ENCODE measurements at regions not wholly inside any gene's neighbourhood (a gene's known extent, or its start where the extent isn't known, plus 50 kb on each side); places are given as distances from the start of the nearest gene placed in this dataset.

DNA sequence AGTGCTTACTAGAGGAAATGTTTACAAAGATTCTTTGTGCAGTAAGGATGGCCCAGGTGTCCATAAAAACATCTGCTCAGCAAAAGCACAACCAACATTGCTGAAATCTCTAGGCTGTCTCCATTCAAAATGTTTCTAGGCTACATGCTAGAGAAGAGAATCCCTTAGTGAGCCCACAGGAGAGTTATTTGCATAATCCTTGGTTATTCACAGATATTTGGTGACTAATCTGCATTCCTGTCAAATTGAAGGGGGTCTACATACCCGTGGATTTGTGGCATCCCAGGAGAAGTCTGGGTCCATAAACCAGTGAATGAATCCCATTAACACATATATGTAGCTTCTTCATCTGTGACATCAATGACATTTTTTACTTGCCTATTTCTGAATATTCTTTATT, 261.3 kb upstream of the ESRRG start:
- intact Hi-C loops (cut with micrococcal nuclease; ENCODE audit: unreplicated experiment): no loop called here

DNA sequence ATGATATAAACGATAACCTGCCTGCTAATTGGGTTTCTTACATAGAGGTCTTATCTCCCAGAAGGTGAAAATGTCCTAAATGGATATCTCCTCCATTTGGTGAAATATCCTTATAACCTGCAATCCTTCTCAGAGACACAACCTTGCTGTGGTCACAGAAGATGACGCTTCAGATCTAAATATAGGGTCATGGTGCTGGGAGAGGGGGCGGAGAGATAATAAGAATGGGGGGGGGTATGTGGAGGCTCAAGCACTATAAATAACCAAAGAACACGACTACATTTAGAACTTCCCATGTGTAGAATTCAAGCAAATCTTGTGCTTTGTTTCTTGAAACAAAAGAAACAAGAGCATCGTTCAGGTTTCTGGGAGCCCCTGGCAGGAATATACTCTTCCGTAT, 260.6 kb upstream of the ESRRG start:
- BruUV-seq (replicated peaks): no TSS peak
- TF ChIP-seq, protein P1, sequence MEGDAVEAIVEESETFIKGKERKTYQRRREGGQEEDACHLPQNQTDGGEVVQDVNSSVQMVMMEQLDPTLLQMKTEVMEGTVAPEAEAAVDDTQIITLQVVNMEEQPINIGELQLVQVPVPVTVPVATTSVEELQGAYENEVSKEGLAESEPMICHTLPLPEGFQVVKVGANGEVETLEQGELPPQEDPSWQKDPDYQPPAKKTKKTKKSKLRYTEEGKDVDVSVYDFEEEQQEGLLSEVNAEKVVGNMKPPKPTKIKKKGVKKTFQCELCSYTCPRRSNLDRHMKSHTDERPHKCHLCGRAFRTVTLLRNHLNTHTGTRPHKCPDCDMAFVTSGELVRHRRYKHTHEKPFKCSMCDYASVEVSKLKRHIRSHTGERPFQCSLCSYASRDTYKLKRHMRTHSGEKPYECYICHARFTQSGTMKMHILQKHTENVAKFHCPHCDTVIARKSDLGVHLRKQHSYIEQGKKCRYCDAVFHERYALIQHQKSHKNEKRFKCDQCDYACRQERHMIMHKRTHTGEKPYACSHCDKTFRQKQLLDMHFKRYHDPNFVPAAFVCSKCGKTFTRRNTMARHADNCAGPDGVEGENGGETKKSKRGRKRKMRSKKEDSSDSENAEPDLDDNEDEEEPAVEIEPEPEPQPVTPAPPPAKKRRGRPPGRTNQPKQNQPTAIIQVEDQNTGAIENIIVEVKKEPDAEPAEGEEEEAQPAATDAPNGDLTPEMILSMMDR (conservative IDR thresholded peaks at IDR 0.05; ENCODE audit: low read length): no peak
- TF ChIP-seq EZH2phosphoT487 (IDR thresholded peaks at IDR 0.05; ENCODE audit: borderline replicate concordance, low read depth, low read length): no peak
- Histone ChIP-seq H3K36me3 (ENCODE audit: insufficient read depth, low read length) (no peaks in the 10 kb centered on the region), H3K9me2 (ENCODE audit: insufficient read depth, low read length) (no peaks in the 10 kb centered on the region), H3K4me3 (ENCODE audit: low read depth, low read length, poor library complexity, severe bottlenecking) (no peak overlapping the region), H3K79me2 (ENCODE audit: insufficient read depth, low read depth, low read length) (no peaks in the 10 kb centered on the region), H4K20me1 (ENCODE audit: insufficient read depth, low read length) (no peaks in the 10 kb centered on the region), H2AFZ (ENCODE audit: low read length) (no peak overlapping the region), H3K4me2 (ENCODE audit: low read length) (no peak overlapping the region), H3K4me1 (ENCODE audit: insufficient read depth, low read length, poor library complexity, severe bottlenecking) (no peaks in the 10 kb centered on the region), H3K9me3 (ENCODE audit: low read length) (no peaks in the 10 kb centered on the region), H3K27ac (ENCODE audit: low read depth, low read length, poor library complexity, severe bottlenecking) (no peak overlapping the region)
- CTCF ChIA-PET (ENCODE audit: unreplicated experiment): no interaction called here
- POLR2A ChIA-PET: no interaction called here
- intact Hi-C loops (cut with micrococcal nuclease; ENCODE audit: unreplicated experiment): no loop called here
- DNase-seq (ENCODE audit: low spot score): no peak

More for the DNA sequence above, 261.3 kb upstream of the ESRRG start:
- H4K20me1 ChIP-seq (ENCODE audit: insufficient read depth, low read length): no peaks in the 10 kb centered on the region
- H3K9me2 ChIP-seq (ENCODE audit: insufficient read depth, low read length): no peaks in the 10 kb centered on the region
- BruUV-seq (replicated peaks): no TSS peak
- H3K79me2 ChIP-seq (ENCODE audit: insufficient read depth, low read depth, low read length): no peaks in the 10 kb centered on the region
- DNase-seq (ENCODE audit: low spot score): no peak
- no peaks in the 10 kb centered on the region for H3K36me3 ChIP-seq (ENCODE audit: insufficient read depth, low read length)
- H3K4me2 ChIP-seq (ENCODE audit: low read length): no peak overlapping the region
- no peaks in the 10 kb centered on the region for H3K4me1 ChIP-seq (ENCODE audit: insufficient read depth, low read length, poor library complexity, severe bottlenecking)
- no peak overlapping the region for H3K27ac ChIP-seq (ENCODE audit: low read depth, low read length, poor library complexity, severe bottlenecking)
- ChIA-PET POLR2A (no interaction called here), CTCF (ENCODE audit: unreplicated experiment) (no interaction called here)
- no peak overlapping the region for H3K4me3 ChIP-seq (ENCODE audit: low read depth, low read length, poor library complexity, severe bottlenecking)
- TF ChIP-seq, protein P1 (conservative IDR thresholded peaks at IDR 0.05; ENCODE audit: low read length): no peak
- TF ChIP-seq EZH2phosphoT487 (IDR thresholded peaks at IDR 0.05; ENCODE audit: borderline replicate concordance, low read depth, low read length): no peak
- no peaks in the 10 kb centered on the region for H3K9me3 ChIP-seq (ENCODE audit: low read length)
- no peak overlapping the region for H2AFZ ChIP-seq (ENCODE audit: low read length)

DNA sequence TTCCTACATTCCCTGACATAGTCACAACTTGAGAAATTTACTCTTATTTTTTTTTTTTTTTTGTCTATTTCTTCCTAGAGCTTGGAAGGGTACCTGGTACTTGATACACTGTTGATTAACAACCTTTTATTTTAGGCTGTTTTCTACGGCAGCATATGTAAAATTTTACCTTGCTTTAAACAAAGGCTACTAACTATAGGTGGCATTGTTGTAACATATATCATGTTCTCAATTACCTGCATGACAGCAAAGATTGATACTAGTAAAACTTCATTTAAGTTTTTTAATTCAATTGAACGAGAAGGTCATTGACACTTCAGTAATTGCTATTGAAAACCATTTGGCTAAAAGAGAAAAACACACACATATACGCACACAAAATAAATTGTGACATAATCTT, 238.3 kb upstream of the ESRRG start:
- Histone ChIP-seq H3K4me1 (ENCODE audit: insufficient read depth, low read length, poor library complexity, severe bottlenecking) (no peaks in the 10 kb centered on the region), H3K9me3 (ENCODE audit: low read length) (no peaks in the 10 kb centered on the region), H3K4me2 (ENCODE audit: low read length) (no peak overlapping the region), H3K79me2 (ENCODE audit: insufficient read depth, low read depth, low read length) (no peaks in the 10 kb centered on the region), H3K27ac (ENCODE audit: low read depth, low read length, poor library complexity, severe bottlenecking) (no peak overlapping the region), H3K4me3 (ENCODE audit: low read depth, low read length, poor library complexity, severe bottlenecking) (no peak overlapping the region), H3K36me3 (ENCODE audit: insufficient read depth, low read length) (no peaks in the 10 kb centered on the region), H2AFZ (ENCODE audit: low read length) (no peak overlapping the region), H3K9me2 (ENCODE audit: insufficient read depth, low read length) (no peaks in the 10 kb centered on the region), H4K20me1 (ENCODE audit: insufficient read depth, low read length) (no peaks in the 10 kb centered on the region; the same call in 1 of the 2 replicates)
- DNase-seq (ENCODE audit: low spot score): no peak
- POLR2A ChIA-PET: interaction anchor here (0.6 kb wide), 1 partner anchor 897 kb away, joined by 4 read pairs; no protein-coding TSS in a partner anchor
- intact Hi-C loops (cut with micrococcal nuclease; ENCODE audit: unreplicated experiment): no loop called here
- CTCF ChIA-PET (ENCODE audit: unreplicated experiment): no interaction called here
- TF ChIP-seq EZH2phosphoT487 (IDR thresholded peaks at IDR 0.05; ENCODE audit: borderline replicate concordance, low read depth, low read length): no peak
- TF ChIP-seq, protein P1 (conservative IDR thresholded peaks at IDR 0.05; ENCODE audit: low read length): peak; percentile 20; the same call in 1 of the 2 replicates
- BruUV-seq (replicated peaks): no TSS peak

All from OCI-LY7 (cell line).